KMS-11 (cell line): ENCODE measurements at regions not wholly inside any gene's neighbourhood (a gene's known extent, or its start where the extent isn't known, plus 50 kb on each side); places are given as distances from the start of the nearest gene placed in this dataset.

Experiments
- H2AFZ ChIP-seq: fragments of 200-600 bp; sonication (generic); 2 replicates; pipeline ENCODE4 v1.6.1; 2016; ENCODE audit warnings: antibody characterized with exemption, mixed run types, low read depth
- H3K27ac ChIP-seq: fragments of 200-600 bp; sonication (generic); 2 replicates; pipeline ENCODE4 v1.6.1; 2016; ENCODE audit warnings: mild to moderate bottlenecking, mixed run types
- H3K27me3 ChIP-seq: fragments of 200-600 bp; sonication (generic); 2 replicates; pipeline ENCODE4 v1.6.1; 2017; ENCODE audit warnings: mild to moderate bottlenecking, low read depth, mixed run types, moderate library complexity; ENCODE audit not compliant: insufficient read depth
- H3K36me3 ChIP-seq: fragments of 200-600 bp; sonication (generic); 2 replicates; pipeline ENCODE4 v1.6.1; 2017; ENCODE audit warnings: mild to moderate bottlenecking, mixed run types; ENCODE audit not compliant: insufficient read depth
- H3K4me1 ChIP-seq: fragments of 200-600 bp; sonication (generic); 2 replicates; pipeline ENCODE4 v1.6.1; 2016; ENCODE audit warnings: mild to moderate bottlenecking, low read depth, mixed run types; ENCODE audit not compliant: poor library complexity, severe bottlenecking
- H3K4me2 ChIP-seq: fragments of 200-600 bp; sonication (generic); 2 replicates; pipeline ENCODE4 v1.7.0; 2016; ENCODE audit warnings: mild to moderate bottlenecking, mixed run types
- H3K4me3 ChIP-seq: fragments of 200-600 bp; sonication (generic); IDR thresholded peaks from 2 replicates; pipeline ENCODE4 v1.6.1; 2017; ENCODE audit warnings: low read depth, low read length, mixed read lengths; ENCODE audit not compliant: insufficient read depth
- H3K79me2 ChIP-seq: fragments of 200-600 bp; sonication (generic); 2 replicates; pipeline ENCODE4 v1.6.1; 2016; ENCODE audit warnings: low read depth, mixed run types; ENCODE audit not compliant: insufficient read depth
- H3K9ac ChIP-seq: fragments of 200-600 bp; sonication (generic); 2 replicates; pipeline ENCODE4 v1.6.1; 2016; ENCODE audit warnings: mild to moderate bottlenecking, mixed run types
- H4K20me1 ChIP-seq: fragments of 200-600 bp; sonication (generic); 2 replicates; pipeline ENCODE4 v1.6.1; 2016; ENCODE audit warnings: mild to moderate bottlenecking, mixed run types; ENCODE audit not compliant: insufficient read depth
- CTCF ChIP-seq: fragments of 200-600 bp; sonication (generic); conservative IDR thresholded peaks from 2 replicates; pipeline ENCODE4 v1.6.1; 2017; ENCODE audit warnings: low read depth, mild to moderate bottlenecking, antibody characterized with exemption, low read length, moderate library complexity, mixed read lengths

- Histone ChIP-seq H3K36me3 (no peaks in the 10 kb centered on the region), H4K20me1 (no peaks in the 10 kb centered on the region), H3K27me3 (no peaks in the 10 kb centered on the region), H3K4me2 (no peak overlapping the region), H3K27ac (no peak overlapping the region), H3K4me1 (no peaks in the 10 kb centered on the region), H3K79me2 (no peaks in the 10 kb centered on the region), H3K4me3 (no peak overlapping the region), H3K9ac (no peak overlapping the region), H2AFZ (no peak overlapping the region)
- no peak for TF ChIP-seq CTCF
Measured at GRCh38 chr13:22271903-22272302, 601.0 kb downstream of the FGF9 start.

- Histone ChIP-seq H3K9ac (no peak overlapping the region), H3K4me3 (no peak overlapping the region), H3K4me2 (no peak overlapping the region)
Measured at GRCh38 chr13:22275393-22275792, 604.5 kb downstream of the FGF9 start.

GRCh38 chr13:22276616-22277015 lies 605.7 kb downstream of the FGF9 start:
- H3K4me1 ChIP-seq, result no peaks in the 10 kb centered on the region
- H3K79me2 ChIP-seq, result no peaks in the 10 kb centered on the region
- no peak overlapping the region for H3K27ac ChIP-seq
- no peak overlapping the region for H3K4me3 ChIP-seq
- H3K9ac ChIP-seq, result no peak overlapping the region
- no peak overlapping the region for H2AFZ ChIP-seq
- TF ChIP-seq CTCF, result no peak
- H3K4me2 ChIP-seq, result no peak overlapping the region
- no peaks in the 10 kb centered on the region for H3K27me3 ChIP-seq
- no peaks in the 10 kb centered on the region for H4K20me1 ChIP-seq
- no peaks in the 10 kb centered on the region for H3K36me3 ChIP-seq

More at GRCh38 chr13:22275393-22275792, 604.5 kb downstream of the FGF9 start:
- Histone ChIP-seq H4K20me1 (no peaks in the 10 kb centered on the region), H3K4me1 (no peaks in the 10 kb centered on the region), H3K36me3 (no peaks in the 10 kb centered on the region), H2AFZ (no peak overlapping the region), H3K27me3 (no peaks in the 10 kb centered on the region), H3K27ac (no peak overlapping the region), H3K79me2 (no peaks in the 10 kb centered on the region)
- TF ChIP-seq CTCF, result no peak

- Histone ChIP-seq H3K4me2 (no peak overlapping the region), H3K9ac (no peak overlapping the region), H3K27me3 (no peaks in the 10 kb centered on the region), H3K79me2 (no peaks in the 10 kb centered on the region), H3K36me3 (no peaks in the 10 kb centered on the region), H4K20me1 (no peaks in the 10 kb centered on the region), H3K27ac (no peak overlapping the region), H2AFZ (no peak overlapping the region), H3K4me1 (no peaks in the 10 kb centered on the region), H3K4me3 (no peak overlapping the region)
- TF ChIP-seq CTCF, result 0 out of 2 replicates have a peak, but pooled peaks have one; percentile 42
Measured at GRCh38 chr13:22278336-22278929, 607.6 kb downstream of the FGF9 start.
